ENCODE measurements at regions not wholly inside any gene's neighbourhood (a gene's known extent, or its start where the extent isn't known, plus 50 kb on each side); places are given as distances from the start of the nearest gene placed in this dataset.
A peak's percentile ranks its signal among the peaks of the same experiment; 100 is the strongest.
"Not testable (repeated sequence)": the region's sequence is repeated elsewhere in the genome, so short reads cannot be mapped to it uniquely, and the experiment has no call there.

DNA sequence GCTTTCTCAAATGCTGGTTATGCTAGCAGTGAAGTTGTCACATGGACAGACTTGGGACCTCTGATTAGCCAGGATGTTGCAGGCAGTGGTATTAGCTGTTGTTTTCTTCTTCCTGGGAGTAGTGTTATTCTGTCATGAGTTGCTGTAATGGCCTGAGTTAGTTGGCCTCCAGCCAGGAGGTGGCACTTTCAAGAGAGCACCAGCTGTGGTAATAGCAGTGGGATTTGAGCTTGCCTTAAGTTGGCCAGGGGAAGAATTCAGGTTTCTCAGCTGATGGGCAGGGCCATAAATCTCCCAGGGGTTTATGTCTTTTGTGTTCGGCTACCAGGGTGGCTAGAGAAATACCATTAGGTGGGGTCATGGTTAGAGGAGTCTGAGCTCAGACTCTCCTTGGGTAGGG, 132.6 kb downstream of the GLUD2 start:
- DNase-seq = peak; percentile 14

DNA sequence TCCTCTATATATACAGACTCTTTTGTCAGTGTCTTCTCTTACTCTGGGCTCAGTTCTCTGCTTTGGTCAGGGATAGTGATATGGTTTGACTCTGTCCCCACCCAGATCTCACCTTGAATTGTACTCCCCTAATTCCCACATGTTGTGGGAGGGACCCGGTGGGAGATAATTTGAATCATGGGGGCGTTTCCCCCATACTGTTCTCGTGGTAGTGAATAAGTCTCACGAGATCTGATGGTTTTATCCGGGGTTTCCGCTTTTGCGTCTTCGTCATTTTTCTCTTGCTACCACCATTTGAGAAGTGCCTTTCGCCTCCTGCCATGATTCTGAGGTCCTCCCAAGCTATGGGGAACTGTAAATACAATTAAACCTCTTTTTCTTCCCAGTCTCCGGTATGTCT, 144.4 kb downstream of the GLUD2 start:
- DNase-seq = no peak

DNA sequence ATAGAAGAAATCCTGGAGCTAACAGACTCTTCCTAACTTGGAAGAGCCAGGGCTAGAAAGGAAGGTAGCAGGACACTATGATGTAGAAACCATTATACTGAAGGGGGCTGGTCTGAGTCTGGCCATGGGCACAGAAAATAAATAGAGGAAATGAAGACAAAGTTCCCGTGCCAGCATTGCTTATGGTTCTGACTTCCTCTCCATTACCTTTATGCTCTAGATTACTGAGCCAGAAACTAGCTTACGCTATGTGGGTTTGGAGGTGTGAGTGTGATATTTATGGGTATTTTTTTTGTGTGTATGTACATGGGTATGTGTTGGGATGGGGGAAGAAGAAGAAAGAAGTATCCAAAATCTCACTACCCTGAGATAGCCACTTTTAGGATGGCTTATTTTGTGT, 148.3 kb downstream of the GLUD2 start:
- DNase-seq = no peak

DNA sequence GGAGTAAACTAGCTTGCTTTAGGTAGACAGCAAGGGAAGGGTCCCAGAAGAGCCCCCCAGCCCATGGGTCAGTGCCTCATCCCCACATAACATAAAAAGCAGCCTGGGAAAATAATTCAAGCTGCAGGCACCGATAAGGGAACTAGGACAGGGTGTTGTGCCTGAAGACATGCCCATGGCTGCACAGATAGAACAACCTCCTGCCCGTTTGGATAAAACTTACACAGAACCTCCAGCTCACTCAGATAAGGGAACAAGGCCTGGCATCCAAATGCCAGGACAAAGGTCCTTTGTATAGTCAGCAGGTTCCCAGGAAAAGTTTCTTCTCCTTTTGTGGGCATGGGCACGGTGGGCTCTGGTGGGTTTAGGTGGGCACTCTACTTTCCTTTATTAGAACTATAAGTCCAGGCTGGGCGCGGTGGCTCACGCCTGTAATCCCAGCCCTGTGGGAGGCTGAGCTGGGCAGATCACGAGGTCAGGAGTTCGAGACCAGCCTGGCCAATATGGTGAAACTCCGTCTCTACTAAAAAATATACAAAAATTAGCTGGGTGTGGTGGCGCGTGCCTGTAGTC, 149.5 kb downstream of the GLUD2 start:
- DNase-seq = not testable (repeated sequence)

DNA sequence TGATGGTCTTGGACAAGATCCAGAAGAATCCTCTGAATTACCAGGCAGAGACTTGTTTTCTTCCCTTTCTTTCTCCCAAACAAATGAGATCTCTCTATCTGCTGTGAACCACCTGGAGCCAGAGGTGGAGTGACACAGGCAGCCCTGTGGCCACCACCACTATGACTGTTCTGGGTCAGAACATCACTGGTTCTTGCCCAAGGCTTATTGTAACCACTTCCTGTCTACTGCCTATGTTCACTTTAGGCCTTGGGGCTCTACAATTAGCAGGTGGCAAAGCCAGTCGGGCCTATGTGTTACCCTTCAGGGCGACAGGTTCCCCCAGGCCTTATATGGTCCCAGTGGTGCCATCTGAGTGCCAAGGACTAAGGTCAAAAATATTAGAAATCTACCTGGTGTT, 161.2 kb downstream of the GLUD2 start:
- no peak for DNase-seq

DNA sequence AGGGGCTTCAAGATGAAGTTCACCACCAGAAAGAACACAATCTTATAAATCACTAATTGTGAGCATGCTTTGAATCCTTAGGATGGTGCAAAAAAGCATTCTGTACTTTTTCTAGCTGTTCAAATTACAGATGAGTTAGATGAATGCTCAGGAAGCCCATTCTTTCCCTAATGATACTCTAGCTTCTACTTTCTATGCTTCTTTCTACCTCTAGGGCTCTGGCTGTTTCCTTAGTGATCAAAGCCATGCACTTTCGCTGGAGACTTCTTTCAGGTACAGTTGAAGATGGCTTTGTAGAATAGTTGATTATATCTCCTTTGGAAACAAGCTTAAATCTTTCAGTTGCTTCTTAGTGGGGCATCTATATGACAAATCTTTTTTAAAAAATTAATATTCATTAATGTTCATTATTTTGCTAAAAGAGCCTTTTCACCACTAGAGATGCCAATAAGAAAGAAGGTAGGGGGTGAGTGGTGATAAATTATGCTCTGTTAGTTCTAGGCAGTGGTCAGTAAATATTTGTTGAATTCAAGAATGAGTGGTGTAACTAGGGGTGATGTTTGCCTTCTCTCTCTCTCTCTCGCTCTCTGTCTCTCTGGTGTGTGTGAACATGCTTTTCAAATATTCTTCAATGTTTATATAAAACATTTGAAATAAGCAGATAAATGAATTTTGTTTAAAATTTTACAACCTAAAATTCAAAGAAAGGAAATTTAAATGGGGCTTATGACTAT, 169.4 kb downstream of the GLUD2 start:
- DNase-seq = no peak

DNA sequence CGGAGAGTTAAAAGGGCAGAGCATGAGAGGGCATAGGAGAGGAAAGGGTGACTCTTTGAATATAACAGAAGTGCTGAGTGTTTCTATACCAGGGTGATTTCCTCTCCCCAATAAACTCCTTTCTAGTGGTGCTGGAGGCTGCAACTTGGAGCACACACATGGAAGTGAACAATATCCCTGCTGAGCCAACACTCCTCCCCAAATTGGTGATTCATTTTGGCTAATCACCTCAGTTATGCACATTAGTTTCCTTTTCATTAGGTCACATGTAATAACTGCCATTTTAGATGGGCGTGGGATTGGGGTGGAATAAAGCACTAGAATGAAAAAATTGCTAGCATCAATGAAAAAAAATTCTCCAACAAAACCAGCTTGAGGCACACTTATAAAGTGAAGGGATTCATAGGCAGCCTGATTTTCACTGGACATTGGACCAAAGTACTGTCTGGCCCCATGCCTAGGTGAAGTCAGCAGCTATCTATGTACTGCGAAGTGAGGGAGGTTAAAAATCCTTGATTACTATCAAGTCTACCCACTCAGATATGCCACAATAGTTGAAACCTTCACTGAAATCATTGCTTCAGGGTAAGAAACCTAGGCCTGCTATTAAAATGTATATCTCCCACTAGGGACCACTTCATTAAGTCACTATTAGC, 174.0 kb downstream of the GLUD2 start:
- DNase-seq = no peak

DNA sequence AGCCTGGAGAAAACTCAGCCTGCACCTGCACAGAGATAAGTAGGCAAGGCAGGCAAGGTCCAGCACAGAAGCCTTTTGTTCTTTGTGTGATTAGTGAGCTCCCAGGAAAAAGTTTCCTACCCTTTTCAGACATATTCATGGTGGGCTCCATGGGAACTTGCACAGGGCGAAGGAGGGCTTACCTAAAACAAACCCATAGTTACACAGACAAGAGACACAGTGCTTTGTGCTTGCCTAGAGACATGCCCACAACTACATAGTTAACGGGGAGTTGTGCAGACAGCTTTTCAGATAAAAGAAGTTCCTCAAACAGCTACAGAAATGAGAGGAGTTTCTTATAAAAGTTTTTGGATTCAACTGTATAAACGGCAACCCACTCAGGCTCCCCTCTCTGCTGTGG, 180.5 kb downstream of the GLUD2 start:
- DNase-seq = no peak

DNA sequence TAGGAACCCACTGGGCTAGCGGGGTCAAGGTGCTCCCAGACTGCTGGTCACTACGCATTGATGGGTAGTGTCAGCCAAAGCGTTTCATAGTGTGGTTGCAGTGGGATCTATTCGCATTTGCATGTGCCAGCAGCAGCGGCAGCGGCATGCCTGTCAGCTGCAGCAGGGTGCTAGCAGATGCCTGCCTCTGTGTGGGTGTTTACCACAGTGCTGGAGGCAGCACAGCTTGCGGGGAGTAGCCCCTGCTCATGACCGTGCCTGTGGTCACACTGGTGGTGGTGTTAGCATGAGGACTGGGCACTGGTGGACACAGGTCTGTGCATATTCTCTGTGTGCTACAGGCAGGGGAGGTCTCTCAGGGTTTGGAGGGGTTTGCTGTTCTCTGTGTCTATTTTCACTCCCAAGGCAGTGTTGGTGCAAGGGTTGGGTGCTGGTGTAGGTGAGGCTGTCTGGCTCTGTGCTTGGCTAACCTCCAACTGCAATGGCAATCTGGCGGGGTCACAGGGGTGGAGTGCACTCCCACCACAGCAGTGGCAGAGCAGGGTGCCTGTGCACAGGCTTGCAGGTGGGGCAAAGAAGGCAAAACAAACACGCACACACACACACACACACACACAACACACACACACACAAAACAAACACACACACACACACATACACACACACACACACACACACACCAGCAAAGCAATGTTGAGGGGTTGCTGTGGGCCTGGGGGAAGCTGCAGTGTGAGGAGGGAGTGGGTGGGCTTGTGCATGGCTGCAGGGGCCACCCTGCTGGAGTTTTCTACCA, 184.4 kb downstream of the GLUD2 start:
- no peak for DNase-seq

DNA sequence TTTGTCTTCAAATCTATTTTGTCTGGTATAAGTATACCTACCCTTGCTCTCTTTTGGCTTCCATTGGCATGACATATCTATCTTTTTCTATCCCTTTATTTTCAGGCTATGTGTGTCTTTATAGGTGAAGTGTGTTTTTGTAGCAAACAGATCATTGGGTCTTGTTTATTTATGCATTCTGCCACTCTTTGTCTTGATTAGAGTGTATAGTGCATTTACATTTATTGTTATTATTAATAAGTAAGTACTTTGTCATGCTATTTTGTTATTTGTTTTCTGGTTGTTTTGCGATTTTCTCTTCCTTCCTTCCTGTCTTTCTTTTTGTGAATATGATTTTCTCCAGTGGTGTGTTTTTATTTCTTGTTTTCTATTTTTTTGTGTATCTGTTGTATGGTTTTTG, 188.6 kb downstream of the GLUD2 start:
- DNase-seq = no peak

DNA sequence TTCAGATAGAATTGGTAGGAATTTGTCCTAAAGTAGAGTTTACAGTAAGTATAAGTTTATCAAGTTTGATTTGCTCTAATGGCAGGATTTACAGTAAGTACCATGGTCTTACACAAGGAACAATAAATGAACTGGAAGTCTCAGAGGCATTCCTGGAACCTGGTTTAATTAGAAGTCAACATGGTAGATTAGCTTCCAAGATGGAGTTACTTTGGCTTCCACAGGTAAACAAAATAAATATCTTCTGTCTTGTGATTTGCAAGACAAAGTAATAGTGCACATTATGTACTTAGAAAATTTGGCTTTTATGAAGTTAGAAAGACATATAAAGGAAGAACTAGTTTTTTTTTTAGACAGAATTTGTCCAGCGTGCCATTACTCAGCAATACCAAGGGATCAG, 190.7 kb downstream of the GLUD2 start:
- DNase-seq = no peak

DNA sequence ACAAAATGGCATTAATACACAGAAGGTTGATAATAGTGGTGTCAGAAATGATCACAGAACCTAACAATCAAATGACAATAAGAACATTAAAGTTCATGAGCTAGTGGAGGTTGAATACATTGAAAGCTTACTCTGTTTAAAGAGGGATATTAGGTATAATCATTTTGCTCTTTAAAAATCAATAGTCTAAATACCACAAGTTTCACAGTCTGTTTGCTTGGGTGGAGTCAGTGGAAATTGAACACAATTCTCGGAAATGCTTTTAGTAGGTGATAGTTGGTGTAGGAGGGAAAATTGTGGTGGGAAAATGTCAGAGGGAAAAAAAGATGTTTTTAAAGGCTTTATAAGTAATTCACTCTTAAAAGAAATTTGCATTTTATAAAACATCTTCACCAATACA, 197.1 kb downstream of the GLUD2 start:
- DNase-seq = no peak

DNA sequence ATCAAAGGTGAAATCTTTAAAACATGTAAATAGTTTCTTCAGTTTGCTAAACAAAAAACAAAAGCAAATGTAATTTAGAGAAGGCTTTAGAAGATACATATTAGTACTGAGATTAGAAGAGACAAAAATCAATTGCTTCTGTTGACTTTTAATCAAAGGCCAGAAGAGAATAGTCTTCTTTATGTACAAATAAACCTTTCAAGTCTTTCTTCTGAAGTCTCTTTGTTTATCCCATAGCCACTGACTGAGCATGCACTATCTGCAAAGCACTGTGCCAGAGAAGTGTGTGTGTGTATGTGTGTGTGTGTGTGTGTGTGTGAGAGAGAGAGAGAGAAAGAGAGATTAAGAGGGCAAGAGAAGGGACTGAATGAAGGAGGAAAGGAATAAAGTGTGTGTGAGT, 198.4 kb downstream of the GLUD2 start:
- no peak for DNase-seq

DNA sequence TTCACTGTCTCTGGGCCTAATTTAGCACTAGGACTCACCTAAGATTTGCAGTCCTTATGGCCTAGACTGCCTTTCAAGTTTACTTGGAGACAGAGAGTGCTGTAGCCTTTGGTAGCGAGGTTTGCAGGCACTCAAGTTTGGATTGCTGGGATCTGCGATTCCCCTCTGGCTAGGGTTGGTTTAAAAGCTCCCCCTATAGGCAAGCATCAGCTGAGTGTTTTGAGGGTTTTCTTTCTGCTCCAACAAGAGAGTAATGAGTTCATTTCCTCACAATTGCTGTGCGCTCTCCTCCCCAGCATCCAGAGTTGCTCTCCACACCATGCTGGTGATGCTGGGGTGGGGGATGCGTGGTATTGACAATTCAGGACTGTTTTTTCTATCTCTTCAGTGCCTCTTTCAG, 206.9 kb downstream of the GLUD2 start:
- no peak for DNase-seq

DNA sequence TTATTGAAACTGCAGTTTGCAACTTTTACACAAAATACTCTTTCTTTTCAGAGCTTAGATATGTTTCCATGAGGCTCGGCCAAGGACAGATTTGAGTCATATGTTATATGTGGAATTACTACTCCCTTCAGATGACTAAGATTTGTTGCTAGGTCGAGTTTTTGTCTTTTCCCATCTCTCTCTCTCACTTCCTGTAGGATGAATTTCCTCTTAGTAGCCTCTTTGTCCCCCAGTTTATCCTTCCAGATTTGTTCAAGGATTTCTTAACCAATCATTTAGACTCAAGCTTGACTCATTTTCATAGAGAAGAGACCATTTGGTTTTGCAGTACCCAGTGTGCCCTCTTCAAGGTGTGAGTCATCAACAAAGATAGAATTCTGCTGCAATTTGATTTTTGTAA, 209.2 kb downstream of the GLUD2 start:
- DNase-seq = no peak

DNA sequence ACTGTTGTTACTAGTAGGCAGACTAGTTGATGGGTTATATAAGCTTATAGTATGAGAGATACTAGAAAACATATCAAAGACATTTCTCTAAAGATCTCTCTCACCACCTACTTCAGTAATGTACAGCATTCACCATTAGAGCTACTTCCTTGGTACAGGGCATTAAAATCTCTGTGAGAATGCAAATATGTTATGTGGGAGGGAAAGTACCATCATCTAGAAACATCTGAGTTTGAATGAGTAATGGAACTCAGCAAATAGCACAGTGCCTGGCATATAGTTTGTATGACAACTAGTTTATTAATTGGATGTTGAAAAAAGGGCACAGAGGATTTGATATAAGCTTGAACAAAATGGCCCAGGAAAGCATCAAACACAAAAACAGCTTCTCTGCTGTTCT, 211.1 kb downstream of the GLUD2 start:
- DNase-seq = no peak

DNA sequence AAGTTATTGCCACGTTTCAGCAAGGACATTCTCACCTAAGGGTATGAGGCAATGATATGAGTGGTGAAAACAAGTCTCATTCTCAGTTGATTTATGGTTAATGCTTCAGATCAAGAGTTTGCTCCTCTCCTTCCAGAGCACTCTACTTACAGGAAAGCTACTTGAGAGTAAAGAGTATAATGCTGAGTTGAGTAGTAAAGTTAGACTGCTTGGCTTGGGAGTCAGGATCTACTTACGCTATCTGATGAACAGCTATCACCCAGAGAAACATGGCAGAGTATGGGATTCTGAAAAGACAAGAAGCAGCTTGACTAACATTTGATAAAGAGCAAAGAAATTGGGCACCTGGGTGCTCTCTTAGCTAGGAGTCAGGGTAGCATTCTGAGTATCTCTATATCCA, 211.8 kb downstream of the GLUD2 start:
- DNase-seq = no peak

DNA sequence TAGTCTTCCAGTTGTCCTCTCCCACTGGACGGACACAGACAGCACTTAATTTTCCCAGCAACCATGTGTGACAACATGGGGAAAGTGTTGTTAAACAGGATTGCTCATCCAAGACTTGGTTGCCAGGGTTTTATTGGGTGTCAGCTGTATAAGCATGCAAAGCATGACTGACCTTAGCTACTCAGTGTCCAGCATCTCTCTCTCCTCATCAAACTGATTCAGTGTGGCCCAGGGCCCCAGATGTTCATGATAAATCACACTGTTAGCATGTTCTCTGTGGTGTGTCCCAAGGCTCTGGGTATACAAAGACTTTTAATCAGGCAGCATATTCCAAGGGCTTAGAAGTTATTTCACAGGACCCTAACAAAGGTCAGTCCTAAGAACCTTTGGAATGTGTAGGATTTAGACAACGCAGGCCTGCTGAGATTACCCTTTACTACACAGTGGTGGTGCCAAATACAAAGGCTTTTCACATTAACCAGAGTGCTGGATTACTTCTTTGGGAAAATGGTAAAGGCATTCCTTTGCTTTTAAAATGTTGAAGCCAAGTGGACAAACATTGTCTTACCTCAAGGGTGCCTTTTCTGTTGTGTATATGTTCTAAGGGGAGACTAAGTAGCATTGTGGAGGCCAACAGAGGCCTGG, 213.3 kb downstream of the GLUD2 start:
- no peak for DNase-seq

DNA sequence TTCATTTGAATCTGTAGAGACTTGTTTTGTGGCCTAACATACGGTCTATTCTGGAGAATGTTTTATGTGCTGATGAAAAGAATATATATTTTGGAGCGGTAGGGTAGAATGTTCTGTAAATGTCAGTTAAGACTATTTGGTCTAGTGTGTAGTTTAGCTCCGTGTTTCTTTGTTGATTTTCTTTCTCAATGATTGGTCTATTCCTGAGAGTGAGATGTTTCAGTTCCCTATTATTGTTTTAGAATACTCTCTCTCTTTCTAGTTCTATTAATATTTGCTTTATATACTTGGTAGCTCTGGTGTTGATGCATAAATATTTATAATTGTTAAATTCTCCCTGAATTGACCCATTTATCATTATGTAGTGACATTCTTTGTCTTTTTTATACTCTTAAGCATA, 236.5 kb downstream of the GLUD2 start:
- DNase-seq = no peak

DNA sequence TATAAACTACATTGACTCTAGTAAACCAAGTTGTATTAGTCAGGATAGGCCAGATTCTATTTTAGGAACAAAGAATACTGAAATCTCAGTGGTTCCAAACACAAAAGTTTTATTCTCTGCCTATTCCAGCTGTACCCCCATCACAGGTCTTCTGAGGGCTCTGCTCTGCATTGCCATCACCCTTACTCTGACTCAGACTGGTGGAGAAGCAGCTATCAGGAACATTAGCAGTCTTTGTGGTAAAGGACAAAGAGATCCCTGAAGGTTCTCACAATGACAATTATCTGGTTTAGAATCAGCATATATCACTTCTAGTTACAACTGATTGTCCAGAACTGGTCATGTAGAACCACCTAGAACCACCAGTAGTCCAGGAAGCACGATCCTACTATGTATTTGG, 251.1 kb downstream of the GLUD2 start:
- DNase-seq = no peak

DNA sequence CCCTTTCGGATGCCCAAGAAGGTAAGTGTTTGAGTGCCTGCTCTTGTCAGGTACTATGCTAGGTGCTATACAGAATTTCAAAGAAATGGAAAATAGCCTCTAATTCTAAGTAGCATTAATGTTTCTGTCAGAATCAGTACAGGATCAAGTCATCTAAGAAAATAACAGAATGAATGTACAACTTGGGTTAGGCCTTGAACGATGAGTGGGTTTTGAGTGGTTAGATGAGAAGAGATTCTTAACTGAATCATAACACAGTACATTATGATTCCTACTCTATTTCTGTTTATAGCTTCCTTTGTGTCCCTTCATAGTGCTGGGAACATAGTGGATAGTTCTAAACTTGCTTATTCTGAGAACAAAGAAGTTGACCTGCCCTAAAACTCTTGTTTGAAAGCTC, 253.9 kb downstream of the GLUD2 start:
- DNase-seq = no peak

DNA sequence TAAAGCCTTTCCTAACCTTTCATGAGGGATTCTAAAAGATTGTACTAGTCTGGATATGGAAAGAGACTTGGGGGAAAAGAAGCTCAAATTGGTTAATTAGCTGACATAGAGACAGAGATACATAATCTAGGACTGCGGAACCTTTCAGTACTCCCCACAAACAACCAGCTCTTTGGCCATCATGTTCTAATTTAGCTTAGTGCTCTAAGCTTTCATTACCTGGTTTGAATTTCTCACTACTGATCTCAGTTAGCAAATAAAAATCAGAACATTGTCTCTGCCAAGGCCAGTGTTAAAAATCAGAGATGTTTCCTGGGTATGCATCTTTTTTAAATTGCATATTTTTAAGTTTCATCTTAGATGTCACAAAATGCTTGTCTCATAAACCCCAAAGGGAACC, 254.4 kb downstream of the GLUD2 start:
- DNase-seq = no peak

DNA sequence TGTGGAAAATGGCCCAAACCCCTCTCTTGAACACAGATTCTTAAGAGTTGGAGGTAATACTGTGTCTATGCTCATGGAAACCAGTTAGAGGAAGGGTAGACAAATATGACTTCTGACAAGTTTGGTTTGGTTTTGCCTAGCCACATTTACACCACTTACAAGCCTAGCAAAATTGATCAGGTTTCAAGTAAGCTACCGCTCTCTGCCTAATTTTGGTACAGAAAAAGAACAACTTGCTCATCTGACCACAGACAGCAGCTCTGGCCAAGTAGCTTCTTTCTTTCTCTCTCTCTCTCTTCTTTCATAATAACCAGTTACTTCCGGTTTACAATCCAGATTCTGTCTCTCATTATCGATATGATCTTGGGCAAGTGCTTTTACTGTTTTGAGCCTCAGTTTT, 260.0 kb downstream of the GLUD2 start:
- no peak for DNase-seq

All from COR-L47 (cell line).